Right lobe of liver (tissue), 4 donors: ENCODE measurements at regions not wholly inside any gene's neighbourhood (a gene's known extent, or its start where the extent isn't known, plus 50 kb on each side); places are given as distances from the start of the nearest gene placed in this dataset.

Experiments used
- CTCF ChIP-seq, 4 donors: fragments of 200-600 bp in 3 of 4; fragments of 450-650 bp in 1 of 4; IDR thresholded peaks; one replicate each; pipeline versions ENCODE4 v1.5.1 to v1.8.0; 2016 to 2022; ENCODE audit warnings: antibody characterized with exemption in 4 of 4, mild to moderate bottlenecking in 2 of 4
- POLR2A ChIP-seq: fragments of 450-650 bp; IDR thresholded peaks from one replicate; pipeline ENCODE4 v1.6.1; 2017; ENCODE audit warnings: antibody characterized with exemption, mild to moderate bottlenecking
- donor health status: DM: no; HTN: no; CAD: no.
- donor health status: DM: no; HTN: no; CAD: no.
- donor health status: DM: no; HTN: yes; CAD: no.

DNA sequence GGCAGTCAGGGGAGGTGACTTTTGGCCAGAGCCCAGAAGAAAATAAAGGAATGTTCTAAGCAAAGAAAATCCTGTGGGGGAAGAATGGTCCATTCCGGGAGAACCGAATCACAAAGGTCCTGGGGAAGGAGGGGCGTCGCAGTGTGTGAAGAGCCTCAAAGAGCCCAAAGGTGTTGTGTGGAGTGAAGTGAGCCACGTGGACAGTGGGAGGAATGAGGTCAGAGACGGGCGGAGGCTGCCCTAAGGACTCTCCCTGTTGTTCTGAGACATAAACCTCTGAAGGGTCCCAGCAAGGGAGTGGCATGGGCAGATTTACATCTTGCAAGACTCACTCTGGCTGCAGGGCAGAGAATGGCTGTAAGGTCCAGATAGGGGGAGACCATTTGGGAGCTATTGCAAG, 91.3 kb upstream of the SEC11C start:
- TF ChIP-seq POLR2A (no peak), CTCF (IDR thresholded peaks at IDR 0.05) (no peak)
